HepG2 (cell line): ENCODE measurements at regions not wholly inside any gene's neighbourhood (a gene's known extent, or its start where the extent isn't known, plus 50 kb on each side); places are given as distances from the start of the nearest gene placed in this dataset.

Experiments used
- ATAC-seq: fragments of 200-7000 bp; cut with Tn5 transposase; 3 replicates; pipeline ENCODE4 v1.9.1; 2020; ENCODE audit warnings: mild to moderate bottlenecking, moderate library complexity
- BruUV-seq: library from RNA; stranded (reverse); fragments of 400-500 nt; replicated peaks from 2 replicates; lab custom pipeline; 2021; lab: Mats Ljungman, UMichigan
- CTCF ChIA-PET: fragments of 300-600 bp; formaldehyde crosslinking; extraction: SDS; loops from one replicate; lab custom pipeline; 2021; ENCODE audit warnings: low total read pairs, inconsistent platforms, low intra/inter-chr PET ratio; lab: Yijun Ruan, JAX
- POLR2A ChIA-PET: fragments of 350-600 bp; sonication (Branson Sonifier 250); formaldehyde crosslinking; loops from one replicate; lab custom pipeline; 2020; ENCODE audit warnings: antibody characterized with exemption, inconsistent platforms; lab: Yijun Ruan, JAX
- DNase-seq: peaks from one replicate; pipeline ENCODE4 v3.0.0-alpha.2; 2015; ENCODE audit warnings: low spot score
- FAIRE-seq: peaks from 3 replicates; lab custom pipeline; 2011; peaks lifted over from hg19 to GRCh38; lab: Jason Lieb, UNC
- H2AFZ ChIP-seq: one replicate; pipeline ENCODE4 v1.6.1; 2011; ENCODE audit warnings: low read length, inconsistent platforms
- H3K27ac ChIP-seq: fragments of 300-600 bp; 3 replicates; pipeline ENCODE4 v1.8.0; 2011; ENCODE audit warnings: mixed run types, mild to moderate bottlenecking, mixed read lengths, low read length, inconsistent platforms; ENCODE audit not compliant: insufficient read depth; ENCODE audit errors: extremely low read length
- H3K27me3 ChIP-seq, 2 experiments: fragments of 200-600 bp in 1 of 2; 2 replicates in 1 of 2; 3 replicates in 1 of 2; pipeline versions ENCODE4 v1.6.0 to v1.8.0; 2011; ENCODE audit warnings: low read length in 2 of 2, mild to moderate bottlenecking in 2 of 2, moderate library complexity in 2 of 2, inconsistent platforms in 1 of 2; ENCODE audit not compliant: insufficient read depth in 2 of 2, control insufficient read depth in 1 of 2
- H3K36me3 ChIP-seq, 2 experiments: fragments of 200-600 bp in 1 of 2; replicated peaks in 1 of 2; 2 replicates in 1 of 2; 3 replicates in 1 of 2; pipeline versions ENCODE4 v1.5.1 to v1.8.0; 2011; ENCODE audit warnings: low read length in 2 of 2, inconsistent platforms in 1 of 2; ENCODE audit not compliant: insufficient read depth in 2 of 2, control insufficient read depth in 1 of 2
- H3K4me1 ChIP-seq: 2 replicates; pipeline ENCODE4 v1.5.1; 2012; ENCODE audit warnings: low read length, inconsistent platforms; ENCODE audit not compliant: insufficient read depth
- H3K4me2 ChIP-seq: 2 replicates; pipeline ENCODE4 v1.6.0; 2011; ENCODE audit warnings: low read depth, low read length, inconsistent platforms
- H3K4me3 ChIP-seq, 3 experiments: fragments of 200-600 bp in 1 of 3; sonication (generic), shearing (Covaris generic) in 1 of 3; replicated peaks in 1 of 3; 2 replicates each; pipeline ENCODE4 v1.5.1; 2011 to 2016; ENCODE audit warnings: low read length in 3 of 3, inconsistent platforms in 2 of 3, low read depth in 2 of 3, mild to moderate bottlenecking in 2 of 3, control low read depth in 1 of 3, mixed read lengths in 1 of 3; ENCODE audit not compliant: insufficient read depth in 1 of 3
- H3K79me2 ChIP-seq: one replicate; pipeline ENCODE4 v1.6.1; 2011; ENCODE audit warnings: low read length, inconsistent platforms; ENCODE audit not compliant: insufficient read depth
- H3K9ac ChIP-seq: 2 replicates; pipeline ENCODE4 v1.6.0; 2011; ENCODE audit warnings: mild to moderate bottlenecking, low read depth, low read length, inconsistent platforms; ENCODE audit not compliant: insufficient read depth
- H3K9me3 ChIP-seq: 2 replicates; pipeline ENCODE4 v1.5.1; 2012; ENCODE audit warnings: mild to moderate bottlenecking, low read length
- H4K20me1 ChIP-seq: 2 replicates; pipeline ENCODE4 v1.6.0; 2011; ENCODE audit warnings: inconsistent platforms, mild to moderate bottlenecking, low read length, moderate library complexity; ENCODE audit not compliant: insufficient read depth
- ETV5 ChIP-seq: IDR thresholded peaks from 2 replicates; pipeline ENCODE4 v1.6.1; 2018; ENCODE audit warnings: missing biosample characterization, missing genetic modification reagents, inconsistent platforms, borderline replicate concordance
- KMT2A ChIP-seq: sonication (generic); formaldehyde crosslinking; IDR thresholded peaks from 2 replicates; pipeline ENCODE4 v1.4.0; 2020; ENCODE audit warnings: missing genetic modification reagents
- MLX ChIP-seq: IDR thresholded peaks from 2 replicates; pipeline ENCODE4 v1.6.1; 2016
- MZF1 ChIP-seq: sonication (generic); formaldehyde crosslinking; IDR thresholded peaks from 2 replicates; pipeline ENCODE4 v1.8.1; 2023; ENCODE audit warnings: mild to moderate bottlenecking, missing genetic modification reagents, borderline replicate concordance
- NFE2 ChIP-seq: sonication (generic); formaldehyde crosslinking; IDR thresholded peaks from 2 replicates; pipeline ENCODE4 v1.4.0; 2020; ENCODE audit warnings: missing genetic modification reagents
- STAG1 ChIP-seq: sonication (generic); formaldehyde crosslinking; IDR thresholded peaks from 2 replicates; pipeline ENCODE4 v1.4.0; 2020; ENCODE audit warnings: missing genetic modification reagents
- ZBTB49 ChIP-seq: sonication (generic); formaldehyde crosslinking; IDR thresholded peaks from 2 replicates; pipeline ENCODE4 v1.4.0; 2020; ENCODE audit warnings: missing genetic modification reagents, borderline replicate concordance
- ZEB1 ChIP-seq: IDR thresholded peaks from 2 replicates; pipeline ENCODE4 v1.6.1; 2012; ENCODE audit warnings: mild to moderate bottlenecking, low read depth, inconsistent platforms; ENCODE audit not compliant: insufficient replicate concordance
- ZNF235 ChIP-seq: sonication (generic); formaldehyde crosslinking; IDR thresholded peaks from 2 replicates; pipeline ENCODE4 v1.8.1; 2023; ENCODE audit warnings: mild to moderate bottlenecking, missing genetic modification reagents, borderline replicate concordance
- ZNF24 ChIP-seq: fragments of 450-650 bp; IDR thresholded peaks from 2 replicates; pipeline ENCODE4 v1.6.1; 2017; ENCODE audit warnings: antibody characterized with exemption, mild to moderate bottlenecking
- WGBS: methylation state at CpG from one replicate; pipeline ENCODE4 v1.1.6; 2017; ENCODE audit warnings: low lambda C conversion rate; 5-methylcytosine and 5-hydroxymethylcytosine counted together
- in situ Hi-C: cut with HindIII; loops from 2 replicates; pipeline ENCODE4 v1.10.0; 2017; ENCODE audit warnings: low pct_unique_long_range_greater_than_20kb; ENCODE audit not compliant: extremely low pct_ligation_motif_present
- intact Hi-C: fragments of 100-400 bp; cut with micrococcal nuclease; formaldehyde crosslinking; loops from one replicate; pipeline ENCODE4 v1.10.0; 2022; ENCODE audit not compliant: unreplicated experiment

- no TSS peak for BruUV-seq
- Histone ChIP-seq H2AFZ (no peak overlapping the region), H3K4me1 (no peaks in the 10 kb centered on the region), H3K9me3 (peaks cover 88% of the 10 kb centered on the region), H3K4me2 (no peak overlapping the region), H3K9ac (no peak overlapping the region), H3K79me2 (no peaks in the 10 kb centered on the region), H3K36me3 (no peaks in the 10 kb centered on the region), H3K27me3 (no peaks in the 10 kb centered on the region), H4K20me1 (no peaks in the 10 kb centered on the region), H3K4me3 (no peak overlapping the region), H3K27ac (no peak overlapping the region)
- DNase-seq (no peak), ATAC-seq (no peak), FAIRE-seq (no peak)
- in situ Hi-C loops, result no loop called here
- CTCF ChIA-PET, result no interaction called here
- intact Hi-C loops, result no loop called here
- TF ChIP-seq ZNF24, result no peak
- TF ChIP-seq ZEB1, result no peak
- TF ChIP-seq ZBTB49, result no peak
- TF ChIP-seq ETV5 (CRISPR knock-in tag), result no peak
- TF ChIP-seq ZNF235, result no peak
- no peak for TF ChIP-seq KMT2A (CRISPR knock-in tag)
- TF ChIP-seq MZF1 (CRISPR knock-in tag), result no peak
- no peak for TF ChIP-seq MLX (CRISPR knock-in tag)
- TF ChIP-seq NFE2 (CRISPR knock-in tag), result no peak
- TF ChIP-seq STAG1 (CRISPR knock-in tag), result no peak
- POLR2A ChIA-PET, result no interaction called here
- WGBS, result 1% methylated on average over 8 of the region's 8 CpGs
These were observed 273.1 kb upstream of the NOVA1 start for GRCh38 chr14:26870722-26871617.
